ENCODE measurements at regions not wholly inside any gene's neighbourhood (a gene's known extent, or its start where the extent isn't known, plus 50 kb on each side); places are given as distances from the start of the nearest gene placed in this dataset.

- Histone ChIP-seq H3K9ac (ENCODE audit: low read length) (no peak overlapping the region), H3K4me3 (ENCODE audit: low read depth in 1 of 2, low read length in 2 of 2) (no peak overlapping the region), H3K4me1 (ENCODE audit: insufficient read depth, low read length) (no peaks in the 10 kb centered on the region), H3K36me3 (ENCODE audit: insufficient read depth, low read length) (no peaks in the 10 kb centered on the region), H3K27me3 (ENCODE audit: control insufficient read depth in 1 of 2, insufficient read depth in 2 of 2, low read length in 2 of 2) (no peaks in the 10 kb centered on the region), H3K9me3 (ENCODE audit: low read length) (no peaks in the 10 kb centered on the region), H3K27ac (ENCODE audit: low read depth, low read length) (no peak overlapping the region)
These were observed 129.0 kb downstream of the TAF11L14 start for GRCh38 chr5:17763301-17763700.

- Histone ChIP-seq H3K27me3 (ENCODE audit: control insufficient read depth in 1 of 2, insufficient read depth in 2 of 2, low read length in 2 of 2) (no peaks in the 10 kb centered on the region), H3K27ac (ENCODE audit: low read depth, low read length) (no peak overlapping the region), H3K4me3 (ENCODE audit: low read depth in 1 of 2, low read length in 2 of 2) (no peak overlapping the region)
These were observed 131.8 kb downstream of the TAF11L14 start for GRCh38 chr5:17766031-17766430.

GRCh38 chr5:17769277-17769676 is 135.0 kb downstream of the TAF11L14 start:
- H3K36me3 ChIP-seq (ENCODE audit: insufficient read depth, low read length) = no peaks in the 10 kb centered on the region
- no peaks in the 10 kb centered on the region for H3K9me3 ChIP-seq (ENCODE audit: low read length)
- no peak overlapping the region for H3K4me3 ChIP-seq (ENCODE audit: low read depth in 1 of 2, low read length in 2 of 2)
- H3K27me3 ChIP-seq (ENCODE audit: control insufficient read depth in 1 of 2, insufficient read depth in 2 of 2, low read length in 2 of 2) = no peaks in the 10 kb centered on the region
- no peak overlapping the region for H3K27ac ChIP-seq (ENCODE audit: low read depth, low read length)
- no peaks in the 10 kb centered on the region for H3K4me1 ChIP-seq (ENCODE audit: insufficient read depth, low read length)
- H3K9ac ChIP-seq (ENCODE audit: low read length) = no peak overlapping the region

More at GRCh38 chr5:17766031-17766430, 131.8 kb downstream of the TAF11L14 start:
- Histone ChIP-seq H3K4me1 (ENCODE audit: insufficient read depth, low read length) (no peaks in the 10 kb centered on the region), H3K9me3 (ENCODE audit: low read length) (no peaks in the 10 kb centered on the region), H3K9ac (ENCODE audit: low read length) (no peak overlapping the region), H3K36me3 (ENCODE audit: insufficient read depth, low read length) (no peaks in the 10 kb centered on the region)

- H3K27me3 ChIP-seq (ENCODE audit: control insufficient read depth in 1 of 2, insufficient read depth in 2 of 2, low read length in 2 of 2) = no peaks in the 10 kb centered on the region
- no peaks in the 10 kb centered on the region for H3K4me1 ChIP-seq (ENCODE audit: insufficient read depth, low read length)
- no peaks in the 10 kb centered on the region for H3K9me3 ChIP-seq (ENCODE audit: low read length)
- no peak overlapping the region for H3K27ac ChIP-seq (ENCODE audit: low read depth, low read length)
- H3K36me3 ChIP-seq (ENCODE audit: insufficient read depth, low read length) = no peaks in the 10 kb centered on the region
- H3K9ac ChIP-seq (ENCODE audit: low read length) = no peak overlapping the region
- no peak overlapping the region for H3K4me3 ChIP-seq (ENCODE audit: low read depth in 1 of 2, low read length in 2 of 2)
These were observed 138.0 kb downstream of the TAF11L14 start for GRCh38 chr5:17772232-17772631.

GRCh38 chr5:17785774-17786173 is 151.5 kb downstream of the TAF11L14 start:
- H3K27me3 ChIP-seq (ENCODE audit: control insufficient read depth in 1 of 2, insufficient read depth in 2 of 2, low read length in 2 of 2) = no peaks in the 10 kb centered on the region
- H3K36me3 ChIP-seq (ENCODE audit: insufficient read depth, low read length) = no peaks in the 10 kb centered on the region
- H3K9ac ChIP-seq (ENCODE audit: low read length) = no peak overlapping the region
- no peaks in the 10 kb centered on the region for H3K4me1 ChIP-seq (ENCODE audit: insufficient read depth, low read length)
- H3K4me3 ChIP-seq (ENCODE audit: low read depth in 1 of 2, low read length in 2 of 2) = no peak overlapping the region
- no peak overlapping the region for H3K27ac ChIP-seq (ENCODE audit: low read depth, low read length)
- H3K9me3 ChIP-seq (ENCODE audit: low read length) = no peaks in the 10 kb centered on the region

GRCh38 chr5:17788351-17788750 is 154.1 kb downstream of the TAF11L14 start:
- no peaks in the 10 kb centered on the region for H3K4me1 ChIP-seq (ENCODE audit: insufficient read depth, low read length)
- no peak overlapping the region for H3K4me3 ChIP-seq (ENCODE audit: low read depth in 1 of 2, low read length in 2 of 2)
- no peaks in the 10 kb centered on the region for H3K27me3 ChIP-seq (ENCODE audit: control insufficient read depth in 1 of 2, insufficient read depth in 2 of 2, low read length in 2 of 2)
- H3K9ac ChIP-seq (ENCODE audit: low read length) = no peak overlapping the region
- H3K9me3 ChIP-seq (ENCODE audit: low read length) = no peaks in the 10 kb centered on the region
- H3K36me3 ChIP-seq (ENCODE audit: insufficient read depth, low read length) = no peaks in the 10 kb centered on the region
- H3K27ac ChIP-seq (ENCODE audit: low read depth, low read length) = no peak overlapping the region

GRCh38 chr5:17794201-17794600 is 159.9 kb downstream of the TAF11L14 start:
- Histone ChIP-seq H3K27ac (ENCODE audit: low read depth, low read length) (no peak overlapping the region), H3K9ac (ENCODE audit: low read length) (no peak overlapping the region), H3K27me3 (ENCODE audit: control insufficient read depth in 1 of 2, insufficient read depth in 2 of 2, low read length in 2 of 2) (no peaks in the 10 kb centered on the region), H3K4me3 (ENCODE audit: low read depth in 1 of 2, low read length in 2 of 2) (no peak overlapping the region), H3K36me3 (ENCODE audit: insufficient read depth, low read length) (no peaks in the 10 kb centered on the region), H3K9me3 (ENCODE audit: low read length) (no peaks in the 10 kb centered on the region), H3K4me1 (ENCODE audit: insufficient read depth, low read length) (no peaks in the 10 kb centered on the region)

GRCh38 chr5:17794815-17795214 is 160.6 kb downstream of the TAF11L14 start:
- no peaks in the 10 kb centered on the region for H3K9me3 ChIP-seq (ENCODE audit: low read length)
- H3K4me3 ChIP-seq (ENCODE audit: low read depth in 1 of 2, low read length in 2 of 2) = no peak overlapping the region
- H3K36me3 ChIP-seq (ENCODE audit: insufficient read depth, low read length) = no peaks in the 10 kb centered on the region
- H3K27me3 ChIP-seq (ENCODE audit: control insufficient read depth in 1 of 2, insufficient read depth in 2 of 2, low read length in 2 of 2) = no peaks in the 10 kb centered on the region
- no peak overlapping the region for H3K9ac ChIP-seq (ENCODE audit: low read length)
- no peaks in the 10 kb centered on the region for H3K4me1 ChIP-seq (ENCODE audit: insufficient read depth, low read length)
- H3K27ac ChIP-seq (ENCODE audit: low read depth, low read length) = no peak overlapping the region

- no peaks in the 10 kb centered on the region for H3K4me1 ChIP-seq (ENCODE audit: insufficient read depth, low read length)
- H3K27ac ChIP-seq (ENCODE audit: low read depth, low read length) = no peak overlapping the region
- H3K27me3 ChIP-seq (ENCODE audit: control insufficient read depth in 1 of 2, insufficient read depth in 2 of 2, low read length in 2 of 2) = no peaks in the 10 kb centered on the region
- H3K9me3 ChIP-seq (ENCODE audit: low read length) = no peaks in the 10 kb centered on the region
- H3K9ac ChIP-seq (ENCODE audit: low read length) = no peak overlapping the region
- H3K36me3 ChIP-seq (ENCODE audit: insufficient read depth, low read length) = no peaks in the 10 kb centered on the region
- no peak overlapping the region for H3K4me3 ChIP-seq (ENCODE audit: low read depth in 1 of 2, low read length in 2 of 2)
These were observed 161.9 kb downstream of the TAF11L14 start for GRCh38 chr5:17796142-17796541.

- Histone ChIP-seq H3K27me3 (ENCODE audit: control insufficient read depth in 1 of 2, insufficient read depth in 2 of 2, low read length in 2 of 2) (no peaks in the 10 kb centered on the region), H3K9me3 (ENCODE audit: low read length) (no peaks in the 10 kb centered on the region), H3K9ac (ENCODE audit: low read length) (no peak overlapping the region), H3K36me3 (ENCODE audit: insufficient read depth, low read length) (no peaks in the 10 kb centered on the region), H3K4me1 (ENCODE audit: insufficient read depth, low read length) (no peaks in the 10 kb centered on the region), H3K4me3 (ENCODE audit: low read depth in 1 of 2, low read length in 2 of 2) (no peak overlapping the region), H3K27ac (ENCODE audit: low read depth, low read length) (no peak overlapping the region)
These were observed 162.6 kb downstream of the TAF11L14 start for GRCh38 chr5:17796757-17797396.

GRCh38 chr5:17799521-17799920 is 165.3 kb downstream of the TAF11L14 start:
- Histone ChIP-seq H3K9me3 (ENCODE audit: low read length) (no peaks in the 10 kb centered on the region), H3K27me3 (ENCODE audit: control insufficient read depth in 1 of 2, insufficient read depth in 2 of 2, low read length in 2 of 2) (no peaks in the 10 kb centered on the region), H3K36me3 (ENCODE audit: insufficient read depth, low read length) (no peaks in the 10 kb centered on the region), H3K9ac (ENCODE audit: low read length) (no peak overlapping the region), H3K4me3 (ENCODE audit: low read depth in 1 of 2, low read length in 2 of 2) (no peak overlapping the region), H3K27ac (ENCODE audit: low read depth, low read length) (no peak overlapping the region), H3K4me1 (ENCODE audit: insufficient read depth, low read length) (no peaks in the 10 kb centered on the region)

GRCh38 chr5:17801595-17801994 is 167.3 kb downstream of the TAF11L14 start:
- no peak overlapping the region for H3K27ac ChIP-seq (ENCODE audit: low read depth, low read length)
- no peak overlapping the region for H3K9ac ChIP-seq (ENCODE audit: low read length)
- no peak overlapping the region for H3K4me3 ChIP-seq (ENCODE audit: low read depth in 1 of 2, low read length in 2 of 2)
- H3K4me1 ChIP-seq (ENCODE audit: insufficient read depth, low read length) = no peaks in the 10 kb centered on the region
- no peaks in the 10 kb centered on the region for H3K27me3 ChIP-seq (ENCODE audit: control insufficient read depth in 1 of 2, insufficient read depth in 2 of 2, low read length in 2 of 2)
- no peaks in the 10 kb centered on the region for H3K36me3 ChIP-seq (ENCODE audit: insufficient read depth, low read length)
- H3K9me3 ChIP-seq (ENCODE audit: low read length) = no peaks in the 10 kb centered on the region

All from muscle layer of colon (tissue), 2 donors.